SK-N-SH treated with all-trans-retinoic acid at 6 μM for 48 hours (cell line): ENCODE measurements at regions not wholly inside any gene's neighbourhood (a gene's known extent, or its start where the extent isn't known, plus 50 kb on each side); places are given as distances from the start of the nearest gene placed in this dataset.

Experiments used
- ATAC-seq: fragments of 200-7000 bp; cut with Tn5 transposase; 3 replicates; pipeline ENCODE4 v1.9.1; 2020; ENCODE audit warnings: mild to moderate bottlenecking, moderate library complexity
- ARNTL ChIP-seq: fragments of 450-650 bp; formaldehyde crosslinking; IDR thresholded peaks from 2 replicates; pipeline ENCODE4 v1.5.0; 2020; ENCODE audit warnings: low read depth, mild to moderate bottlenecking, moderate library complexity, borderline replicate concordance
- BACH2 ChIP-seq: fragments of 250-450 bp; sonication (Bioruptor Pico); IDR thresholded peaks from 2 replicates; pipeline ENCODE4 v1.9.0; 2021; ENCODE audit warnings: mild to moderate bottlenecking, borderline replicate concordance
- ESRRG ChIP-seq: fragments of 250-450 bp; sonication (Bioruptor Pico); IDR thresholded peaks from 2 replicates; pipeline ENCODE4 v1.6.1; 2021; ENCODE audit warnings: mild to moderate bottlenecking
- GLIS3 ChIP-seq: fragments of 250-450 bp; sonication (Bioruptor Pico); IDR thresholded peaks from 2 replicates; pipeline ENCODE4 v1.5.0; 2020; ENCODE audit warnings: mild to moderate bottlenecking, moderate library complexity
- ISL1 ChIP-seq: fragments of 250-450 bp; sonication (Bioruptor Pico); IDR thresholded peaks from 2 replicates; pipeline ENCODE4 v2.1.2; 2022; ENCODE audit warnings: mild to moderate bottlenecking, moderate library complexity
- OSR1 ChIP-seq: fragments of 250-450 bp; sonication (Bioruptor Pico); IDR thresholded peaks from 2 replicates; pipeline ENCODE4 v1.8.0; 2022; ENCODE audit warnings: moderate library complexity, mild to moderate bottlenecking, inconsistent platforms
- PPARA ChIP-seq: fragments of 250-450 bp; sonication (Bioruptor Pico); IDR thresholded peaks from 2 replicates; pipeline ENCODE4 v1.5.0; 2020; ENCODE audit warnings: mild to moderate bottlenecking, borderline replicate concordance
- RARB ChIP-seq: fragments of 250-450 bp; sonication (Bioruptor Pico); IDR thresholded peaks from 2 replicates; pipeline ENCODE4 v1.8.0; 2021; ENCODE audit warnings: mild to moderate bottlenecking, moderate library complexity
- SNAI2 ChIP-seq: fragments of 250-450 bp; sonication (Bioruptor Pico); IDR thresholded peaks from 2 replicates; pipeline ENCODE4 v1.5.0; 2020; ENCODE audit warnings: mild to moderate bottlenecking, moderate library complexity
- TCF4 ChIP-seq: fragments of 250-450 bp; sonication (Bioruptor Pico); IDR thresholded peaks from 2 replicates; pipeline ENCODE4 v1.8.0; 2021; ENCODE audit warnings: mild to moderate bottlenecking, moderate library complexity, borderline replicate concordance
- ZC3H10 ChIP-seq: fragments of 250-450 bp; sonication (Bioruptor Pico); IDR thresholded peaks from 2 replicates; pipeline ENCODE4 v1.5.1; 2021; ENCODE audit warnings: mild to moderate bottlenecking, moderate library complexity
- ZFP30 ChIP-seq: fragments of 450-650 bp; formaldehyde crosslinking; IDR thresholded peaks from 2 replicates; pipeline ENCODE4 v1.5.0; 2022; ENCODE audit warnings: mild to moderate bottlenecking, moderate library complexity
- ZNF565 ChIP-seq: fragments of 450-650 bp; formaldehyde crosslinking; conservative IDR thresholded peaks from 2 replicates; pipeline ENCODE4 v1.5.0; 2020; ENCODE audit warnings: low read depth, mild to moderate bottlenecking, moderate library complexity
- ZNF70 ChIP-seq: fragments of 450-650 bp; formaldehyde crosslinking; IDR thresholded peaks from 2 replicates; pipeline ENCODE4 v1.5.0; 2020; ENCODE audit warnings: mild to moderate bottlenecking, moderate library complexity
- TF ChIP-seq, protein P1 (sequence below): fragments of 250-450 bp; sonication (Bioruptor Pico); IDR thresholded peaks from 2 replicates; pipeline ENCODE4 v1.5.1; 2020; ENCODE audit warnings: low read depth, mild to moderate bottlenecking, moderate library complexity
- TF ChIP-seq, protein P2 (sequence below): fragments of 250-450 bp; sonication (Bioruptor Pico); IDR thresholded peaks from 2 replicates; pipeline ENCODE4 v1.5.0; 2020; ENCODE audit warnings: mild to moderate bottlenecking, moderate library complexity
- TF ChIP-seq, protein P3 (sequence below): fragments of 250-450 bp; sonication (Bioruptor Pico); IDR thresholded peaks from 2 replicates; pipeline ENCODE4 v1.8.0; 2020; ENCODE audit warnings: mild to moderate bottlenecking, moderate library complexity, borderline replicate concordance
- TF ChIP-seq, protein P4 (sequence below): fragments of 250-450 bp; sonication (Bioruptor Pico); IDR thresholded peaks from 2 replicates; pipeline ENCODE4 v1.5.1; 2021; ENCODE audit warnings: mild to moderate bottlenecking, moderate library complexity
- TF ChIP-seq, protein P5 (sequence below): fragments of 250-450 bp; sonication (Bioruptor Pico); IDR thresholded peaks from 2 replicates; pipeline ENCODE4 v1.8.0; 2021; ENCODE audit warnings: low read depth, mild to moderate bottlenecking, moderate library complexity, borderline replicate concordance

DNA sequence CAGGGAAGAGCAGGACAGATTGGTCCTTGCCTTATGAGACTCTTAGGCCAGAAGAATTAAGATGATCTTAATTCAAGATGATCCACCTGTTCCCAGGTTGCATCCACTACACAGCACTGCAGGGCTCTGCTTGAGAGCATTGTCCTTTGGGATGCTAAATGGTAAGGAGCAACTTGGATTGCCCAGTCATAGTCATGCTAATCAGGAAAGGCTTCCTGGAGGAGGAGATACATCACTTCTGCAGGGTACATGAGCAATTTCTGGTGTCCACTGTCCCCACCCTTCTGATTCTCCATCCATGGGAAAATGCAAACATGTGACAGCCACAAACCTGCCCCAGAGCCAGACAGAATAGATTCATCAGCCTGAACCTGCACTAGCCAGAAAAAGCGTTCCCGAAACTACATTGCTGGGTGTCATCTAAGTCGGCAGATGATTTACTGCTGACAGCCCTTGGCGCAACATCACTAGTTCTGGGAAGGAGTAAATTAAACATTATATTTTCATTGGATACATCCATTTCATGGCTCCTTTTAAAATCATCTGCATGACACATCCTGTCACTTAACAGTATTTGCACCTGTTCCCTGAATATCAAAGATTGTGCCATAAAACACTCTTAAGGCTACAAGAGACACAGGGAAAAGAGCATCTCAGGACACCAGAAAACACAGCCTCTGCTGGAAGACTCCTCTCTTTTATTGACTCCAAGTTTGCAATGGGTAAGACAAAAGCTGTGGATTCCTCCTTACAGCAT, 282.2 kb downstream of the MAF start (continued):
- TF ChIP-seq, protein P1, sequence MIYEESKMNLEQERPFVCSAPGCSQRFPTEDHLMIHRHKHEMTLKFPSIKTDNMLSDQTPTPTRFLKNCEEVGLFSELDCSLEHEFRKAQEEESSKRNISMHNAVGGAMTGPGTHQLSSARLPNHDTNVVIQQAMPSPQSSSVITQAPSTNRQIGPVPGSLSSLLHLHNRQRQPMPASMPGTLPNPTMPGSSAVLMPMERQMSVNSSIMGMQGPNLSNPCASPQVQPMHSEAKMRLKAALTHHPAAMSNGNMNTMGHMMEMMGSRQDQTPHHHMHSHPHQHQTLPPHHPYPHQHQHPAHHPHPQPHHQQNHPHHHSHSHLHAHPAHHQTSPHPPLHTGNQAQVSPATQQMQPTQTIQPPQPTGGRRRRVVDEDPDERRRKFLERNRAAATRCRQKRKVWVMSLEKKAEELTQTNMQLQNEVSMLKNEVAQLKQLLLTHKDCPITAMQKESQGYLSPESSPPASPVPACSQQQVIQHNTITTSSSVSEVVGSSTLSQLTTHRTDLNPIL, result no peak

DNA sequence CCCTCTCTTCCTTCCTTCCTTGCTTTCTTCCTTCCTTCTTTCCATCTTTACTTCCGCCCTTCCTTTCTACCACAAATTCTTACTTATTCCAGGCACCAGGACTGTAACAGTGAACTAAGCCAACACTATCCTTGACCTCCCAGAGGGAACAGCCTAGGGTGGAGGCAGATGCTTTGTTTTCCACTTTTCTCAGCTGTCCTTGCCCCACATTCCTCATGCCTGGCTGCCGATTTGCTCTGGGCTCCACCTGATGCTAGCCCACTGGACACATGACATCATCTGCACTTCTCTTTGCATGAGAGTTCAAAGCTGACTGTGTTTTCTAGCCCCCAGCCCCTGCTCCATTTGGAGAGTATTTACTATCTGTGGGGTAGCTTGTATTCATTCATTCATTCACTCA, 283.0 kb downstream of the MAF start:
- TF ChIP-seq RARB (no peak), ZNF70 (CRISPR knock-in tag) (no peak), ZFP30 (CRISPR knock-in tag) (no peak), SNAI2 (CRISPR knock-in tag) (no peak), PPARA (CRISPR knock-in tag) (no peak), ARNTL (CRISPR knock-in tag) (no peak), ZNF565 (CRISPR knock-in tag) (no peak), ISL1 (CRISPR knock-in tag) (no peak), TCF4 (CRISPR knock-in tag) (no peak), ZC3H10 (CRISPR knock-in tag) (no peak), ESRRG (CRISPR knock-in tag) (no peak), BACH2 (no peak), GLIS3 (CRISPR knock-in tag) (no peak)
- TF ChIP-seq, protein P1, result no peak
- TF ChIP-seq, protein P2, sequence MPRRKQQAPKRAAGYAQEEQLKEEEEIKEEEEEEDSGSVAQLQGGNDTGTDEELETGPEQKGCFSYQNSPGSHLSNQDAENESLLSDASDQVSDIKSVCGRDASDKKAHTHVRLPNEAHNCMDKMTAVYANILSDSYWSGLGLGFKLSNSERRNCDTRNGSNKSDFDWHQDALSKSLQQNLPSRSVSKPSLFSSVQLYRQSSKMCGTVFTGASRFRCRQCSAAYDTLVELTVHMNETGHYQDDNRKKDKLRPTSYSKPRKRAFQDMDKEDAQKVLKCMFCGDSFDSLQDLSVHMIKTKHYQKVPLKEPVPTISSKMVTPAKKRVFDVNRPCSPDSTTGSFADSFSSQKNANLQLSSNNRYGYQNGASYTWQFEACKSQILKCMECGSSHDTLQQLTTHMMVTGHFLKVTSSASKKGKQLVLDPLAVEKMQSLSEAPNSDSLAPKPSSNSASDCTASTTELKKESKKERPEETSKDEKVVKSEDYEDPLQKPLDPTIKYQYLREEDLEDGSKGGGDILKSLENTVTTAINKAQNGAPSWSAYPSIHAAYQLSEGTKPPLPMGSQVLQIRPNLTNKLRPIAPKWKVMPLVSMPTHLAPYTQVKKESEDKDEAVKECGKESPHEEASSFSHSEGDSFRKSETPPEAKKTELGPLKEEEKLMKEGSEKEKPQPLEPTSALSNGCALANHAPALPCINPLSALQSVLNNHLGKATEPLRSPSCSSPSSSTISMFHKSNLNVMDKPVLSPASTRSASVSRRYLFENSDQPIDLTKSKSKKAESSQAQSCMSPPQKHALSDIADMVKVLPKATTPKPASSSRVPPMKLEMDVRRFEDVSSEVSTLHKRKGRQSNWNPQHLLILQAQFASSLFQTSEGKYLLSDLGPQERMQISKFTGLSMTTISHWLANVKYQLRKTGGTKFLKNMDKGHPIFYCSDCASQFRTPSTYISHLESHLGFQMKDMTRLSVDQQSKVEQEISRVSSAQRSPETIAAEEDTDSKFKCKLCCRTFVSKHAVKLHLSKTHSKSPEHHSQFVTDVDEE (CRISPR knock-in tag), result no peak
- TF ChIP-seq, protein P3, sequence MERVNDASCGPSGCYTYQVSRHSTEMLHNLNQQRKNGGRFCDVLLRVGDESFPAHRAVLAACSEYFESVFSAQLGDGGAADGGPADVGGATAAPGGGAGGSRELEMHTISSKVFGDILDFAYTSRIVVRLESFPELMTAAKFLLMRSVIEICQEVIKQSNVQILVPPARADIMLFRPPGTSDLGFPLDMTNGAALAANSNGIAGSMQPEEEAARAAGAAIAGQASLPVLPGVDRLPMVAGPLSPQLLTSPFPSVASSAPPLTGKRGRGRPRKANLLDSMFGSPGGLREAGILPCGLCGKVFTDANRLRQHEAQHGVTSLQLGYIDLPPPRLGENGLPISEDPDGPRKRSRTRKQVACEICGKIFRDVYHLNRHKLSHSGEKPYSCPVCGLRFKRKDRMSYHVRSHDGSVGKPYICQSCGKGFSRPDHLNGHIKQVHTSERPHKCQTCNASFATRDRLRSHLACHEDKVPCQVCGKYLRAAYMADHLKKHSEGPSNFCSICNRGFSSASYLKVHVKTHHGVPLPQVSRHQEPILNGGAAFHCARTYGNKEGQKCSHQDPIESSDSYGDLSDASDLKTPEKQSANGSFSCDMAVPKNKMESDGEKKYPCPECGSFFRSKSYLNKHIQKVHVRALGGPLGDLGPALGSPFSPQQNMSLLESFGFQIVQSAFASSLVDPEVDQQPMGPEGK (CRISPR knock-in tag), result no peak
- TF ChIP-seq, protein P4, sequence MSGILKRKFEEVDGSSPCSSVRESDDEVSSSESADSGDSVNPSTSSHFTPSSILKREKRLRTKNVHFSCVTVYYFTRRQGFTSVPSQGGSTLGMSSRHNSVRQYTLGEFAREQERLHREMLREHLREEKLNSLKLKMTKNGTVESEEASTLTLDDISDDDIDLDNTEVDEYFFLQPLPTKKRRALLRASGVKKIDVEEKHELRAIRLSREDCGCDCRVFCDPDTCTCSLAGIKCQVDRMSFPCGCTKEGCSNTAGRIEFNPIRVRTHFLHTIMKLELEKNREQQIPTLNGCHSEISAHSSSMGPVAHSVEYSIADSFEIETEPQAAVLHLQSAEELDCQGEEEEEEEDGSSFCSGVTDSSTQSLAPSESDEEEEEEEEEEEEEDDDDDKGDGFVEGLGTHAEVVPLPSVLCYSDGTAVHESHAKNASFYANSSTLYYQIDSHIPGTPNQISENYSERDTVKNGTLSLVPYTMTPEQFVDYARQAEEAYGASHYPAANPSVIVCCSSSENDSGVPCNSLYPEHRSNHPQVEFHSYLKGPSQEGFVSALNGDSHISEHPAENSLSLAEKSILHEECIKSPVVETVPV, result no peak
- TF ChIP-seq, protein P5, sequence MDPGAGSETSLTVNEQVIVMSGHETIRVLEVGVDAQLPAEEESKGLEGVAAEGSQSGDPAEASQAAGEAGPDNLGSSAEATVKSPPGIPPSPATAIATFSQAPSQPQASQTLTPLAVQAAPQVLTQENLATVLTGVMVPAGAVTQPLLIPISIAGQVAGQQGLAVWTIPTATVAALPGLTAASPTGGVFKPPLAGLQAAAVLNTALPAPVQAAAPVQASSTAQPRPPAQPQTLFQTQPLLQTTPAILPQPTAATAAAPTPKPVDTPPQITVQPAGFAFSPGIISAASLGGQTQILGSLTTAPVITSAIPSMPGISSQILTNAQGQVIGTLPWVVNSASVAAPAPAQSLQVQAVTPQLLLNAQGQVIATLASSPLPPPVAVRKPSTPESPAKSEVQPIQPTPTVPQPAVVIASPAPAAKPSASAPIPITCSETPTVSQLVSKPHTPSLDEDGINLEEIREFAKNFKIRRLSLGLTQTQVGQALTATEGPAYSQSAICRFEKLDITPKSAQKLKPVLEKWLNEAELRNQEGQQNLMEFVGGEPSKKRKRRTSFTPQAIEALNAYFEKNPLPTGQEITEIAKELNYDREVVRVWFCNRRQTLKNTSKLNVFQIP (CRISPR knock-in tag), result no peak
- TF ChIP-seq, all 23 proteins: peak for 0

DNA sequence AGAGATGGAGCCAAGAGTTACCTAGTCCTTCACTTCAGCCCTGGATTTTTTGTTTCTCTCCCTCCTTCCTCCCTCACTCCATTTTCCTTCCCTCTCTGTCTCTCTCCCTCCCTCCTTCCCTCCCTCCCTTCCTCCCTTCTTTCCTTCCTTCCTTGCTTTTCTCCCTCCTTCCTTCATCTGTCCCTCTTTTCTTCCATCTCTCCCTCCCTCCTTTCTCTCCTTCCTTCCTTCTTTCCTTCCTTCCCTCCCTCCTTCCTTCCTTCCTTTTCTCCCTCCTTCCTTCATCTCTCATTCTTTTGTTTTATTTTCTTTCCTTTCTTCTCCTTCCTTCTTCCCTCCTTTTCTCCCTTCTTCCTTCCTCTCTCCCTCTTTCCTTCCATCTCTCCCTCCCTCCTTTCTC, 283.5 kb downstream of the MAF start:
- TF ChIP-seq GLIS3 (CRISPR knock-in tag) (no peak), OSR1 (CRISPR knock-in tag) (no peak), BACH2 (no peak), PPARA (CRISPR knock-in tag) (no peak), SNAI2 (CRISPR knock-in tag) (no peak)
- TF ChIP-seq, protein P4, result no peak
- no peak for ATAC-seq

More for the DNA sequence above, 283.0 kb downstream of the MAF start:
- ATAC-seq, result no peak
